CD14-positive monocyte (primary cell): ENCODE measurements at regions not wholly inside any gene's neighbourhood (a gene's known extent, or its start where the extent isn't known, plus 50 kb on each side); places are given as distances from the start of the nearest gene placed in this dataset.

Experiments
- DNase-seq, 3 donors: peaks; one replicate each; pipeline ENCODE4 v3.0.0-alpha.2; 2011 to 2022
- H2AFZ ChIP-seq: 2 replicates; pipeline ENCODE4 v1.6.0; 2012; ENCODE audit warnings: mild to moderate bottlenecking, low read depth, low read length, inconsistent platforms; ENCODE audit not compliant: insufficient read depth, poor library complexity, severe bottlenecking
- H3K27ac ChIP-seq, 2 donors: 1 replicate in 1 of 2; 2 replicates in 1 of 2; pipeline ENCODE4 v1.5.1; 2012 to 2013; ENCODE audit warnings: low read length in 2 of 2, control low read depth in 1 of 2, inconsistent platforms in 1 of 2, low read depth in 1 of 2, mild to moderate bottlenecking in 1 of 2
- H3K27me3 ChIP-seq, 2 donors: one replicate each; pipeline versions ENCODE4 v1.6.0 to v1.6.1; 2011 to 2013; ENCODE audit warnings: low read length in 2 of 2; ENCODE audit not compliant: control insufficient read depth in 2 of 2, insufficient read depth in 2 of 2
- H3K36me3 ChIP-seq, 2 donors: replicated peaks in 1 of 2; 1 replicate in 1 of 2; 2 replicates in 1 of 2; pipeline versions ENCODE4 v1.5.1 to v1.6.1; 2012 to 2013; ENCODE audit warnings: low read length in 2 of 2, control low read depth in 1 of 2, inconsistent platforms in 1 of 2, mild to moderate bottlenecking in 1 of 2; ENCODE audit not compliant: insufficient read depth in 2 of 2, control insufficient read depth in 1 of 2
- H3K4me1 ChIP-seq, 2 donors: 1 replicate in 1 of 2; 2 replicates in 1 of 2; pipeline versions ENCODE4 v1.5.1 to v1.6.1; 2012 to 2013; ENCODE audit warnings: low read length in 2 of 2, control low read depth in 1 of 2, inconsistent platforms in 1 of 2, mild to moderate bottlenecking in 1 of 2, moderate library complexity in 1 of 2; ENCODE audit not compliant: insufficient read depth in 2 of 2, control insufficient read depth in 1 of 2
- H3K4me2 ChIP-seq: replicated peaks from 2 replicates; pipeline ENCODE3; 2012; ENCODE audit warnings: low read length, moderate library complexity, mild to moderate bottlenecking; ENCODE audit not compliant: poor library complexity, severe bottlenecking; ENCODE audit errors: extremely low read depth
- H3K4me3 ChIP-seq, 3 experiments: fragments of 200-600 bp in 1 of 3; sonication (generic) in 1 of 3; replicated peaks in 1 of 3; 1 replicate in 2 of 3; 2 replicates in 1 of 3; pipeline ENCODE4 v1.5.1; 2011 to 2013; ENCODE audit warnings: low read length in 3 of 3, mild to moderate bottlenecking in 3 of 3, control low read depth in 2 of 3, low read depth in 2 of 3, inconsistent platforms in 1 of 3, moderate library complexity in 1 of 3
- H3K79me2 ChIP-seq: 2 replicates; pipeline ENCODE4 v1.6.0; 2012; ENCODE audit warnings: mild to moderate bottlenecking, control low read depth, inconsistent platforms, low read length, moderate library complexity; ENCODE audit not compliant: insufficient read depth
- H3K9ac ChIP-seq: 2 replicates; pipeline ENCODE4 v1.6.0; 2017; ENCODE audit warnings: low read length, mild to moderate bottlenecking; ENCODE audit not compliant: insufficient read depth, poor library complexity, severe bottlenecking
- H3K9me3 ChIP-seq, 2 donors: replicated peaks in 1 of 2; 1 replicate in 1 of 2; 2 replicates in 1 of 2; pipeline versions ENCODE4 v1.5.1 to v1.6.1; 2012 to 2013; ENCODE audit warnings: low read length in 2 of 2, control low read depth in 1 of 2; ENCODE audit not compliant: control insufficient read depth in 1 of 2, insufficient read depth in 1 of 2
- H4K20me1 ChIP-seq: 2 replicates; pipeline ENCODE4 v1.6.0; 2012; ENCODE audit warnings: mild to moderate bottlenecking, low read length, control low read depth, moderate library complexity; ENCODE audit not compliant: insufficient read depth
- H3K27ac Mint-ChIP-seq, 7 donors: one replicate each; pipeline ENCODE4 v1.8.0; 2020; ENCODE audit warnings: mild to moderate bottlenecking in 7 of 7, mixed read lengths in 7 of 7, moderate library complexity in 6 of 7, inconsistent platforms in 2 of 7
- H3K27me3 Mint-ChIP-seq, 3 donors: one replicate each; pipeline ENCODE4 v1.8.0; 2021 to 2022; ENCODE audit warnings: low read depth in 3 of 3, mild to moderate bottlenecking in 3 of 3, mixed read lengths in 3 of 3, moderate library complexity in 3 of 3, inconsistent platforms in 1 of 3
- H3K36me3 Mint-ChIP-seq, 2 donors: one replicate each; pipeline ENCODE4 v1.8.0; 2020; ENCODE audit warnings: mixed read lengths in 2 of 2, inconsistent platforms in 1 of 2, mild to moderate bottlenecking in 1 of 2
- H3K4me1 Mint-ChIP-seq: one replicate; pipeline ENCODE4 v1.8.0; 2020; ENCODE audit warnings: mild to moderate bottlenecking, mixed read lengths
- H3K4me3 Mint-ChIP-seq, 2 donors: one replicate each; pipeline ENCODE4 v1.8.0; 2020; ENCODE audit warnings: mild to moderate bottlenecking in 2 of 2, mixed read lengths in 2 of 2, moderate library complexity in 1 of 2
- H3K9me3 Mint-ChIP-seq, 7 donors: one replicate each; pipeline ENCODE4 v1.8.0; 2020 to 2022; ENCODE audit warnings: mixed read lengths in 7 of 7, mild to moderate bottlenecking in 6 of 7, moderate library complexity in 6 of 7, inconsistent platforms in 2 of 7
- CTCF ChIP-seq: fragments of 200-600 bp; IDR thresholded peaks from one replicate; pipeline ENCODE4 v1.8.0; 2022; ENCODE audit warnings: antibody characterized with exemption, mild to moderate bottlenecking
- WGBS: methylation state at CpG from one replicate; pipeline ENCODE4 v1.1.5; 2013; ENCODE audit warnings: missing lambda C conversion rate; ENCODE audit not compliant: insufficient coverage; 5-methylcytosine and 5-hydroxymethylcytosine counted together
- intact Hi-C, 2 donors: fragments of 100-400 bp; cut with micrococcal nuclease; formaldehyde crosslinking; loops; one replicate each; pipeline versions ENCODE4 v1.15.0 to v1.15.1; 2023

- no peaks in the 10 kb centered on the region for H3K27me3 Mint-ChIP-seq
- no peaks in the 10 kb centered on the region for H3K9me3 ChIP-seq
- no peak for TF ChIP-seq CTCF
- H3K79me2 ChIP-seq = no peaks in the 10 kb centered on the region
- no peak overlapping the region for H3K9ac ChIP-seq
- no peaks in the 10 kb centered on the region for H4K20me1 ChIP-seq
- peaks cover 0 to 5% (median 2%) of the 10 kb centered on the region in 7 donors for H3K9me3 Mint-ChIP-seq
- H2AFZ ChIP-seq = no peak overlapping the region
- H3K4me1 ChIP-seq = no peaks in the 10 kb centered on the region
- H3K4me3 ChIP-seq = no peak overlapping the region
- H3K27ac Mint-ChIP-seq = no peak overlapping the region
- no peak overlapping the region for H3K27ac ChIP-seq
- no peaks in the 10 kb centered on the region for H3K27me3 ChIP-seq
- H3K36me3 Mint-ChIP-seq = no peaks in the 10 kb centered on the region
- no peaks in the 10 kb centered on the region for H3K4me1 Mint-ChIP-seq
- no peak overlapping the region for H3K4me2 ChIP-seq
- no peak overlapping the region for H3K4me3 Mint-ChIP-seq
- intact Hi-C loops = no loop called here
- no peaks in the 10 kb centered on the region for H3K36me3 ChIP-seq
- WGBS = no CpG with 5 or more reads among the region's 1 CpG
- DNase-seq = no peak
Observed at GRCh38 chr18:64614446-64614845, 465.6 kb upstream of the LINC00305 start.

GRCh38 chr18:64592246-64592645 is 443.4 kb upstream of the LINC00305 start:
- H3K4me3 ChIP-seq = no peak overlapping the region
- TF ChIP-seq CTCF = no peak
- no peaks in the 10 kb centered on the region for H4K20me1 ChIP-seq
- peaks cover 0 to 10% (median 3%) of the 10 kb centered on the region in 7 donors for H3K9me3 Mint-ChIP-seq
- H3K4me2 ChIP-seq = no peak overlapping the region
- H3K9me3 ChIP-seq = peaks cover 0 to 2% of the 10 kb centered on the region in 2 donors
- H3K9ac ChIP-seq = no peak overlapping the region
- H3K27ac ChIP-seq = no peak overlapping the region
- no peaks in the 10 kb centered on the region for H3K27me3 ChIP-seq
- H3K36me3 Mint-ChIP-seq = no peaks in the 10 kb centered on the region
- no peaks in the 10 kb centered on the region for H3K4me1 ChIP-seq
- no peaks in the 10 kb centered on the region for H3K27me3 Mint-ChIP-seq
- no peak overlapping the region for H2AFZ ChIP-seq
- no peak overlapping the region for H3K4me3 Mint-ChIP-seq
- H3K36me3 ChIP-seq = no peaks in the 10 kb centered on the region
- no peak overlapping the region for H3K27ac Mint-ChIP-seq
- intact Hi-C loops = no loop called here
- no CpG with 5 or more reads among the region's 1 CpG for WGBS
- H3K4me1 Mint-ChIP-seq = no peaks in the 10 kb centered on the region
- no peak for DNase-seq
- H3K79me2 ChIP-seq = no peaks in the 10 kb centered on the region
